Neural cell (in vitro differentiated cells): ENCODE measurements at regions not wholly inside any gene's neighbourhood (a gene's known extent, or its start where the extent isn't known, plus 50 kb on each side); places are given as distances from the start of the nearest gene placed in this dataset.

Source experiments
- H2AFZ ChIP-seq: fragments of 200-600, 300-800 bp; sonication (generic), shearing (Covaris generic); 2 replicates; pipeline ENCODE4 v1.6.0; 2014; ENCODE audit warnings: low read depth, mild to moderate bottlenecking, antibody characterized with exemption, low read length, moderate library complexity
- H3F3A ChIP-seq: fragments of 200-600 bp; shearing (Covaris generic); 2 replicates; pipeline ENCODE4 v1.6.1; 2016; ENCODE audit warnings: mild to moderate bottlenecking, moderate library complexity, mixed read lengths, antibody characterized with exemption, low read length; ENCODE audit not compliant: insufficient read depth, poor library complexity, severe bottlenecking
- H3K27ac ChIP-seq: fragments of 200-600, 300-800 bp; sonication (generic), shearing (Covaris generic); 2 replicates; pipeline ENCODE4 v1.5.1; 2014; ENCODE audit warnings: mild to moderate bottlenecking, low read length, moderate library complexity
- H3K27me3 ChIP-seq: fragments of 300-800, 200-600 bp; sonication (generic), shearing (Covaris generic); 2 replicates; pipeline ENCODE4 v1.6.0; 2014; ENCODE audit warnings: mild to moderate bottlenecking, low read depth, low read length, moderate library complexity; ENCODE audit not compliant: insufficient read depth
- H3K36me3 ChIP-seq: fragments of 300-800, 200-600 bp; sonication (generic), shearing (Covaris generic); 2 replicates; pipeline ENCODE4 v1.5.1; 2014; ENCODE audit warnings: mild to moderate bottlenecking, antibody characterized with exemption, low read length, moderate library complexity; ENCODE audit not compliant: insufficient read depth
- H3K4me2 ChIP-seq: fragments of 300-800, 200-600 bp; sonication (generic), shearing (Covaris generic); 2 replicates; pipeline ENCODE4 v1.6.0; 2014; ENCODE audit warnings: mild to moderate bottlenecking, low read length
- H3K4me3 ChIP-seq: fragments of 300-800, 200-600 bp; sonication (generic), shearing (Covaris generic); 2 replicates; pipeline ENCODE4 v1.5.1; 2014; ENCODE audit warnings: mild to moderate bottlenecking, low read length, moderate library complexity
- H3K79me2 ChIP-seq: fragments of 200-600 bp; shearing (Covaris generic); replicated peaks from 2 replicates; pipeline ENCODE4 v1.6.0; 2014; ENCODE audit warnings: mild to moderate bottlenecking, low read length, moderate library complexity; ENCODE audit not compliant: insufficient read depth
- H3K9ac ChIP-seq: fragments of 300-800, 200-600 bp; sonication (generic), shearing (Covaris generic); 2 replicates; pipeline ENCODE4 v1.6.1; 2016; ENCODE audit warnings: mild to moderate bottlenecking, low read length, mixed read lengths
- H3K9me2 ChIP-seq: fragments of 200-600 bp; shearing (Covaris generic); 2 replicates; pipeline ENCODE4 v1.6.1; 2016; ENCODE audit warnings: mild to moderate bottlenecking, low read length, mixed read lengths; ENCODE audit not compliant: insufficient read depth
- H3K9me3 ChIP-seq: fragments of 200-600, 300-800 bp; sonication (generic), shearing (Covaris generic); 2 replicates; pipeline ENCODE4 v1.6.1; 2016; ENCODE audit warnings: mild to moderate bottlenecking, mixed run types, low read length, moderate library complexity, mixed read lengths
- H4K20me1 ChIP-seq: fragments of 200-600 bp; shearing (Covaris generic); 2 replicates; pipeline ENCODE4 v1.6.1; 2016; ENCODE audit warnings: mild to moderate bottlenecking, mixed run types; ENCODE audit not compliant: insufficient read depth
- EP300 ChIP-seq: fragments of 450-650 bp; conservative IDR thresholded peaks from 2 replicates; pipeline ENCODE4 v1.6.1; 2014; ENCODE audit warnings: antibody characterized with exemption, mild to moderate bottlenecking, moderate library complexity; ENCODE audit not compliant: poor library complexity, severe bottlenecking
- EZH2 ChIP-seq: fragments of 200-600, 300-800 bp; shearing (Covaris generic), sonication (generic); IDR thresholded peaks from 2 replicates; pipeline ENCODE4 v1.6.1; 2014; ENCODE audit warnings: antibody characterized with exemption, low read length, borderline replicate concordance, mild to moderate bottlenecking; ENCODE audit not compliant: insufficient read depth, poor library complexity, severe bottlenecking
- MXI1 ChIP-seq: fragments of 450-650 bp; conservative IDR thresholded peaks from 2 replicates; pipeline ENCODE4 v1.6.1; 2014; ENCODE audit warnings: antibody characterized with exemption, mild to moderate bottlenecking; ENCODE audit not compliant: poor library complexity, severe bottlenecking
- POLR2AphosphoS5 ChIP-seq: IDR thresholded peaks from 2 replicates; pipeline ENCODE4 v1.6.1; 2012
- RAD21 ChIP-seq: fragments of 450-650 bp; conservative IDR thresholded peaks from 2 replicates; pipeline ENCODE4 v1.6.1; 2014; ENCODE audit warnings: antibody characterized with exemption, mild to moderate bottlenecking, moderate library complexity
- SMC3 ChIP-seq: fragments of 450-650 bp; conservative IDR thresholded peaks from 2 replicates; pipeline ENCODE4 v1.6.1; 2014; ENCODE audit warnings: antibody characterized with exemption, mild to moderate bottlenecking, moderate library complexity; ENCODE audit not compliant: poor library complexity
- TAF1 ChIP-seq: IDR thresholded peaks from 2 replicates; pipeline ENCODE4 v1.6.1; 2012; ENCODE audit warnings: low read depth
- TF ChIP-seq, protein P1 (sequence below): IDR thresholded peaks from 2 replicates; pipeline ENCODE4 v1.6.1; 2012; ENCODE audit warnings: borderline replicate concordance
- TF ChIP-seq, protein P2 (sequence below): fragments of 450-650 bp; IDR thresholded peaks from 2 replicates; pipeline ENCODE4 v1.5.1; 2014; ENCODE audit warnings: antibody characterized with exemption, mild to moderate bottlenecking, moderate library complexity; ENCODE audit not compliant: poor library complexity, severe bottlenecking

DNA sequence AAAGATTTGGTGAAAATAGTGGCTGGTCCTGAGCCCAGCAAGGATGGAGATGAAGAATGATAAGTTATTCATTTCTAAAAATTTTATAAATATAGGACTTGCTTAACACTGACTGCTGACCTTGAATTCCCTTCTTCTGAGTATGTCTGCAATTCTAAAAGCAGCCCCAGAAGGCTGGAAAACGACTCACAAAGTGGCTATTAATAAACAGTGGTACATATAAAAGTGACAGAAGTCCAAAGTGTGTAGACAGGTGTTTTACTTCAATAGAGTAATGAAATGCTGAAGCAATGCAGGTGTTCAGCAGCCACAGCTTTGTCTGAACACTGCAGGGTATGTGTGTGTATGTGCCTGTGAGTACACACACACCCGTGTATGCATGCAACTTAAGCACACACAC lies 219.0 kb upstream of the NRIP1 start:
- no peaks in the 10 kb centered on the region for H3K79me2 ChIP-seq
- H4K20me1 ChIP-seq = no peaks in the 10 kb centered on the region
- no peaks in the 10 kb centered on the region for H3K36me3 ChIP-seq
- no peak overlapping the region for H3K27ac ChIP-seq
- H2AFZ ChIP-seq = no peak overlapping the region
- no peaks in the 10 kb centered on the region for H3K9me2 ChIP-seq
- H3K4me2 ChIP-seq = no peak overlapping the region
- H3K9ac ChIP-seq = no peak overlapping the region
- no peaks in the 10 kb centered on the region for H3F3A ChIP-seq
- no peaks in the 10 kb centered on the region for H3K9me3 ChIP-seq
- H3K27me3 ChIP-seq = no peaks in the 10 kb centered on the region
- no peak overlapping the region for H3K4me3 ChIP-seq
- no peak for TF ChIP-seq EP300
- TF ChIP-seq, protein P1, sequence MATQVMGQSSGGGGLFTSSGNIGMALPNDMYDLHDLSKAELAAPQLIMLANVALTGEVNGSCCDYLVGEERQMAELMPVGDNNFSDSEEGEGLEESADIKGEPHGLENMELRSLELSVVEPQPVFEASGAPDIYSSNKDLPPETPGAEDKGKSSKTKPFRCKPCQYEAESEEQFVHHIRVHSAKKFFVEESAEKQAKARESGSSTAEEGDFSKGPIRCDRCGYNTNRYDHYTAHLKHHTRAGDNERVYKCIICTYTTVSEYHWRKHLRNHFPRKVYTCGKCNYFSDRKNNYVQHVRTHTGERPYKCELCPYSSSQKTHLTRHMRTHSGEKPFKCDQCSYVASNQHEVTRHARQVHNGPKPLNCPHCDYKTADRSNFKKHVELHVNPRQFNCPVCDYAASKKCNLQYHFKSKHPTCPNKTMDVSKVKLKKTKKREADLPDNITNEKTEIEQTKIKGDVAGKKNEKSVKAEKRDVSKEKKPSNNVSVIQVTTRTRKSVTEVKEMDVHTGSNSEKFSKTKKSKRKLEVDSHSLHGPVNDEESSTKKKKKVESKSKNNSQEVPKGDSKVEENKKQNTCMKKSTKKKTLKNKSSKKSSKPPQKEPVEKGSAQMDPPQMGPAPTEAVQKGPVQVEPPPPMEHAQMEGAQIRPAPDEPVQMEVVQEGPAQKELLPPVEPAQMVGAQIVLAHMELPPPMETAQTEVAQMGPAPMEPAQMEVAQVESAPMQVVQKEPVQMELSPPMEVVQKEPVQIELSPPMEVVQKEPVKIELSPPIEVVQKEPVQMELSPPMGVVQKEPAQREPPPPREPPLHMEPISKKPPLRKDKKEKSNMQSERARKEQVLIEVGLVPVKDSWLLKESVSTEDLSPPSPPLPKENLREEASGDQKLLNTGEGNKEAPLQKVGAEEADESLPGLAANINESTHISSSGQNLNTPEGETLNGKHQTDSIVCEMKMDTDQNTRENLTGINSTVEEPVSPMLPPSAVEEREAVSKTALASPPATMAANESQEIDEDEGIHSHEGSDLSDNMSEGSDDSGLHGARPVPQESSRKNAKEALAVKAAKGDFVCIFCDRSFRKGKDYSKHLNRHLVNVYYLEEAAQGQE = no peak
- no peak for TF ChIP-seq MXI1
- TF ChIP-seq TAF1 = no peak
- TF ChIP-seq EZH2 = no peak
- no peak for TF ChIP-seq POLR2AphosphoS5
- TF ChIP-seq SMC3 = no peak
- TF ChIP-seq RAD21 = no peak
- TF ChIP-seq, protein P2, sequence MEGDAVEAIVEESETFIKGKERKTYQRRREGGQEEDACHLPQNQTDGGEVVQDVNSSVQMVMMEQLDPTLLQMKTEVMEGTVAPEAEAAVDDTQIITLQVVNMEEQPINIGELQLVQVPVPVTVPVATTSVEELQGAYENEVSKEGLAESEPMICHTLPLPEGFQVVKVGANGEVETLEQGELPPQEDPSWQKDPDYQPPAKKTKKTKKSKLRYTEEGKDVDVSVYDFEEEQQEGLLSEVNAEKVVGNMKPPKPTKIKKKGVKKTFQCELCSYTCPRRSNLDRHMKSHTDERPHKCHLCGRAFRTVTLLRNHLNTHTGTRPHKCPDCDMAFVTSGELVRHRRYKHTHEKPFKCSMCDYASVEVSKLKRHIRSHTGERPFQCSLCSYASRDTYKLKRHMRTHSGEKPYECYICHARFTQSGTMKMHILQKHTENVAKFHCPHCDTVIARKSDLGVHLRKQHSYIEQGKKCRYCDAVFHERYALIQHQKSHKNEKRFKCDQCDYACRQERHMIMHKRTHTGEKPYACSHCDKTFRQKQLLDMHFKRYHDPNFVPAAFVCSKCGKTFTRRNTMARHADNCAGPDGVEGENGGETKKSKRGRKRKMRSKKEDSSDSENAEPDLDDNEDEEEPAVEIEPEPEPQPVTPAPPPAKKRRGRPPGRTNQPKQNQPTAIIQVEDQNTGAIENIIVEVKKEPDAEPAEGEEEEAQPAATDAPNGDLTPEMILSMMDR = no peak

DNA sequence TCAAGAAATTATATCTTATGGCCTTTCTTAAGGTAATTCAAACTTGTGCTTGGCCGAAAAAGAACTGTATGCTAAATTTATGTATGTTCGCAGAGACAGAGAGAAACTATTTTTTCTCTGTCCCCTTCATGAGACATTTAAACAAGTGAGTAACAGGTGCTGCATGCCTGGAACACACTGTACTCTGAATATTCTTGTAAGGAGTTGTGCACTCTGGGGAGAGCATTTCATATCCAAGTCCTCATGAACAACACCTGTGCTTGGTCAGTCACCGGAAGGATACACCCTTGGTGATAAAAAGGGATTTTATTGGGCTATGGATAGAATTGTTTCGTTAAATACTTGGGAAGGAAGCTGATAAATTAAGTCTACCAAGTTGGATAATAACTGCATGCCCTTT lies 220.8 kb upstream of the NRIP1 start:
- no peaks in the 10 kb centered on the region for H3K9me3 ChIP-seq
- H2AFZ ChIP-seq = no peak overlapping the region
- no peaks in the 10 kb centered on the region for H3K9me2 ChIP-seq
- no peak overlapping the region for H3K27ac ChIP-seq
- H3K4me3 ChIP-seq = no peak overlapping the region
- no peak overlapping the region for H3K9ac ChIP-seq
- H3K79me2 ChIP-seq = no peaks in the 10 kb centered on the region
- H3K27me3 ChIP-seq = no peaks in the 10 kb centered on the region
- H3K36me3 ChIP-seq = no peaks in the 10 kb centered on the region
- no peaks in the 10 kb centered on the region for H4K20me1 ChIP-seq
- no peak for TF ChIP-seq EZH2
- TF ChIP-seq, protein P2 = no peak
- no peak for TF ChIP-seq EP300
- no peak for TF ChIP-seq SMC3
- no peak for TF ChIP-seq RAD21
- no peak for TF ChIP-seq POLR2AphosphoS5
- TF ChIP-seq TAF1 = no peak
- TF ChIP-seq, protein P1 = no peak
- TF ChIP-seq MXI1 = no peak
- H3K4me2 ChIP-seq = no peak overlapping the region
- H3F3A ChIP-seq = no peaks in the 10 kb centered on the region
